ENCODE measurements at regions not wholly inside any gene's neighbourhood (a gene's known extent, or its start where the extent isn't known, plus 50 kb on each side); places are given as distances from the start of the nearest gene placed in this dataset.

GRCh38 chr3:62965311-62965710 is 90.1 kb upstream of the CADPS start:
- TF ChIP-seq RAD21 (IDR thresholded peaks at IDR 0.05; ENCODE audit: low read depth) = no peak
- no peak for TF ChIP-seq TAF1 (IDR thresholded peaks at IDR 0.05; ENCODE audit: low read depth)
- TF ChIP-seq CEBPB (IDR thresholded peaks at IDR 0.05) = no peak
- no peak for TF ChIP-seq REST (IDR thresholded peaks at IDR 0.05; ENCODE audit: low read depth)
- no peak for TF ChIP-seq USF1 (IDR thresholded peaks at IDR 0.05)
- no peak for TF ChIP-seq NFIC (IDR thresholded peaks at IDR 0.05)
- TF ChIP-seq TEAD4 (IDR thresholded peaks at IDR 0.05) = no peak

- no peak for TF ChIP-seq ZBTB7A (IDR thresholded peaks at IDR 0.05; ENCODE audit: low read depth)
- no peak for TF ChIP-seq FOXM1 (IDR thresholded peaks at IDR 0.05; ENCODE audit: borderline replicate concordance, low read depth)
- no peak for TF ChIP-seq MAX (IDR thresholded peaks at IDR 0.05)
- no peak for TF ChIP-seq YY1 (IDR thresholded peaks at IDR 0.05; ENCODE audit: low read depth)
- TF ChIP-seq REST (IDR thresholded peaks at IDR 0.05; ENCODE audit: low read depth) = no peak
- no peak for TF ChIP-seq TCF12 (IDR thresholded peaks at IDR 0.05; ENCODE audit: low read depth)
- TF ChIP-seq CREB1 (IDR thresholded peaks at IDR 0.05; ENCODE audit: low read depth) = no peak
- no peak for TF ChIP-seq CEBPB (IDR thresholded peaks at IDR 0.05)
- no peak for TF ChIP-seq TEAD4 (IDR thresholded peaks at IDR 0.05)
- no peak for TF ChIP-seq EP300 (IDR thresholded peaks at IDR 0.05; ENCODE audit: borderline replicate concordance)
- TF ChIP-seq USF1 (IDR thresholded peaks at IDR 0.05) = no peak
- TF ChIP-seq TAF1 (IDR thresholded peaks at IDR 0.05; ENCODE audit: low read depth) = no peak
- no peak for TF ChIP-seq RAD21 (IDR thresholded peaks at IDR 0.05; ENCODE audit: low read depth)
- no peak for TF ChIP-seq NFIC (IDR thresholded peaks at IDR 0.05)
- no peak for TF ChIP-seq EGR1 (IDR thresholded peaks at IDR 0.05)
Observed at GRCh38 chr3:62968128-62968527, 92.9 kb upstream of the CADPS start.

- no peak for TF ChIP-seq CEBPB (IDR thresholded peaks at IDR 0.05)
- no peak for TF ChIP-seq FOXM1 (IDR thresholded peaks at IDR 0.05; ENCODE audit: borderline replicate concordance, low read depth)
- no peak for TF ChIP-seq EGR1 (IDR thresholded peaks at IDR 0.05)
- no peak for TF ChIP-seq RAD21 (IDR thresholded peaks at IDR 0.05; ENCODE audit: low read depth)
- no peak for TF ChIP-seq TAF1 (IDR thresholded peaks at IDR 0.05; ENCODE audit: low read depth)
- no peak for TF ChIP-seq USF1 (IDR thresholded peaks at IDR 0.05)
- no peak for TF ChIP-seq MAX (IDR thresholded peaks at IDR 0.05)
- no peak for TF ChIP-seq NFIC (IDR thresholded peaks at IDR 0.05)
- TF ChIP-seq EP300 (IDR thresholded peaks at IDR 0.05; ENCODE audit: borderline replicate concordance) = no peak
- no peak for TF ChIP-seq TEAD4 (IDR thresholded peaks at IDR 0.05)
- TF ChIP-seq CREB1 (IDR thresholded peaks at IDR 0.05; ENCODE audit: low read depth) = no peak
- no peak for TF ChIP-seq TCF12 (IDR thresholded peaks at IDR 0.05; ENCODE audit: low read depth)
- TF ChIP-seq YY1 (IDR thresholded peaks at IDR 0.05; ENCODE audit: low read depth) = no peak
- no peak for TF ChIP-seq REST (IDR thresholded peaks at IDR 0.05; ENCODE audit: low read depth)
- TF ChIP-seq ZBTB7A (IDR thresholded peaks at IDR 0.05; ENCODE audit: low read depth) = no peak
Observed at GRCh38 chr3:62970648-62971047, 95.4 kb upstream of the CADPS start.

- TF ChIP-seq CREB1 (IDR thresholded peaks at IDR 0.05; ENCODE audit: low read depth) = no peak
Observed at GRCh38 chr3:62975566-62975965, 100.3 kb upstream of the CADPS start.
